PC-3 (cell line): ENCODE measurements at regions not wholly inside any gene's neighbourhood (a gene's known extent, or its start where the extent isn't known, plus 50 kb on each side); places are given as distances from the start of the nearest gene placed in this dataset.
A peak's percentile ranks its signal among the peaks of the same experiment; 100 is the strongest.

Experiments used
- ATAC-seq: fragments of 200-7000 bp; cut with Tn5 transposase; 2 replicates; pipeline ENCODE4 v1.9.1; 2020; ENCODE audit warnings: mild to moderate bottlenecking, moderate library complexity
- BruUV-seq: library from RNA; stranded (reverse); fragments of 400-500 nt; replicated peaks from 2 replicates; lab custom pipeline; 2021; lab: Mats Ljungman, UMichigan
- CTCF ChIA-PET: fragments of 300-600 bp; sonication (Branson Sonifier 250); formaldehyde crosslinking; loops from one replicate; lab custom pipeline; 2022; ENCODE audit warnings: antibody characterized with exemption; lab: Charles Lee
- POLR2A ChIA-PET: fragments of 300-600 bp; sonication (Branson Sonifier 250); formaldehyde crosslinking; loops from one replicate; lab custom pipeline; 2022; ENCODE audit warnings: antibody characterized with exemption; ENCODE audit not compliant: unreplicated experiment; lab: Charles Lee
- DNase-seq: peaks from one replicate; pipeline ENCODE4 v3.0.0-alpha.2; 2015
- H2AFZ ChIP-seq: fragments of 300-600 bp; sonication (generic); 2 replicates; pipeline ENCODE4 v1.6.0; 2016; ENCODE audit warnings: antibody characterized with exemption, low read length
- H3F3A ChIP-seq: fragments of 300-600 bp; sonication (generic); one replicate; pipeline ENCODE4 v1.6.0; 2017; ENCODE audit warnings: antibody characterized with exemption, low read length, control low read depth, mild to moderate bottlenecking; ENCODE audit not compliant: unreplicated experiment
- H3K27ac ChIP-seq: fragments of 300-600 bp; sonication (generic); 2 replicates; pipeline ENCODE4 v1.5.1; 2016; ENCODE audit warnings: mild to moderate bottlenecking, low read length
- H3K27me3 ChIP-seq: fragments of 300-600 bp; sonication (generic); 2 replicates; pipeline ENCODE4 v1.6.1; 2016; ENCODE audit warnings: low read length, mixed read lengths
- H3K36me3 ChIP-seq: fragments of 300-600 bp; sonication (generic); 2 replicates; pipeline ENCODE4 v1.6.1; 2016; ENCODE audit warnings: low read depth, mixed run types, low read length, mixed read lengths
- H3K4me1 ChIP-seq: fragments of 300-600 bp; sonication (generic); 2 replicates; pipeline ENCODE4 v1.5.1; 2016; ENCODE audit warnings: low read length; ENCODE audit not compliant: insufficient read depth
- H3K4me2 ChIP-seq: fragments of 300-600 bp; sonication (generic); 2 replicates; pipeline ENCODE4 v1.6.0; 2016; ENCODE audit warnings: low read length
- H3K4me3 ChIP-seq: fragments of 300-600 bp; sonication (generic); 2 replicates; pipeline ENCODE4 v1.5.1; 2016; ENCODE audit warnings: mild to moderate bottlenecking, low read length, mixed read lengths
- H3K79me2 ChIP-seq: fragments of 300-600 bp; sonication (generic); 2 replicates; pipeline ENCODE4 v1.6.1; 2017; ENCODE audit warnings: low read length, mixed read lengths
- H3K9ac ChIP-seq: fragments of 300-600 bp; sonication (generic); 2 replicates; pipeline ENCODE4 v1.6.0; 2016; ENCODE audit warnings: mild to moderate bottlenecking, low read length
- H3K9me2 ChIP-seq: fragments of 300-600 bp; sonication (generic); replicated peaks from 2 replicates; pipeline ENCODE4 v1.6.1; 2016; ENCODE audit warnings: mixed run types, low read length, mixed read lengths
- H3K9me3 ChIP-seq: fragments of 300-600 bp; sonication (generic); 2 replicates; pipeline ENCODE4 v1.6.1; 2016; ENCODE audit warnings: low read length, mixed read lengths
- H4K20me1 ChIP-seq: fragments of 300-600 bp; sonication (generic); 2 replicates; pipeline ENCODE4 v1.6.1; 2016; ENCODE audit warnings: low read length, mixed read lengths
- EZH2 ChIP-seq: fragments of 300-600 bp; sonication (generic); IDR thresholded peaks from one replicate; pipeline ENCODE4 v1.6.1; 2017; ENCODE audit warnings: antibody characterized with exemption, mild to moderate bottlenecking, low read length; ENCODE audit not compliant: unreplicated experiment
- EZH2phosphoT487 ChIP-seq: fragments of 300-600 bp; sonication (generic); IDR thresholded peaks from 2 replicates; pipeline ENCODE4 v1.6.1; 2018; ENCODE audit warnings: mild to moderate bottlenecking, antibody characterized with exemption, low read length, borderline replicate concordance
- intact Hi-C: fragments of 100-400 bp; cut with micrococcal nuclease; formaldehyde crosslinking; loops from 2 replicates; pipeline ENCODE4 v1.9.0; 2023
- TF ChIP-seq, protein P1 (sequence below): fragments of 300-600 bp; sonication (generic); conservative IDR thresholded peaks from 2 replicates; pipeline ENCODE4 v1.5.1; 2017; ENCODE audit warnings: antibody characterized with exemption, low read depth, mild to moderate bottlenecking, low read length

DNA sequence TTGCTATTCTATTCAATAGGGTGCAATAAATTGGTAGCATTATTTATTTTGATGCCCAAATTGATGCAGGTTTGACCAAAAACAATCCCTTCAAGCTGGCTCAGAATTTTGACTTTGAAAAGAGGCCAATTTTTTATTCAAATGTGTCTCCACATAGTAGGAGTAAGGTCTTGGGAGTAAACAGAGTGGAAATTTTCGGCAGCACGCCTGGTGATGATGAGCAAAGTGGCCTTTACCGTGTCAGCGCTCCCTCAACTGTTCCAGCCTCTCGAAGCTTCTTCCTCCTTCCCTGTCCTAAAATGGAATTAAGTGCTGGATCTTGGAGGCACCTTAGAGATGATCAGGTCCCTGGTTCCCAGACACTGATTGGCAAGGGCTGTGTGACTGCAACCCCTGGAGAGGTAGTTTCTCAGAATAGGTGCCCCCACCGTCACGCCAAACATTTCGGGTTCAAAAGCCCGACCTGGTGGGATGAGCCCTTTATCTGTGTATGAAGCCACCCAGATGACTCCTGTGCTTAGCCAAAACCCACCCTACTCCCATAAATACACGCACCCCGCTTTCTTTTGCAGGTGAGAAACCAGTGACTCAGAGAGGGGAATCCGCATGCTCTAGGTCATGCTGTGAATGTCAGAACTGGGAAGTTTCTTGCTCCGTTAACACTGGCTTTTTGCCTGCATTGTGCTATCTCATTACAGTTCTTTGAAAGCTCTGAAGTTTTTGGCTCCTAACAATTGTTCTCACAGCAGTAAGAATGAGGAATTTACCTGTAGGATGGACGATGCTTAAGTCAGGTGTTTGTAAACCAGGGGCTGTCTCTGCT lies 89.1 kb downstream of the CRYGS start:
- Histone ChIP-seq H3K4me1 (peaks cover 23% of the 10 kb centered on the region), H3K79me2 (no peaks in the 10 kb centered on the region)

DNA sequence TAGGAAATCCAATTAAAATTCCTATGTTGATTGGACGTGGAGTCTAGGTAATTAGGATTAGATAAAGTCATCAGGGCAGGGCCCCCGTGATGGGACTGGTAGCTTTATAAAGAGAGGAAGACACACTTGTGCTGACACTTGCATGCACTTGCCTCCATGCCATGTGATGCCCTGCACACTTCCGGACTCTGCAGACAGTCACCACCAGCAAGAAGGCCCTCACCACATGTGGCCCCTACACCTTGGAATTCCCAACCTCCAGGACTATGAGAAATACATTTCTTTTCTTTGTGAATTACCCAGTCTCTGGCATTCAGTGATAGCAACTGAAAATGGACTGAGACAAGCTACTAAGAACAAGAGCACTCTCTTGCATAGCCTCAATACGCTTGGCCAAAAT lies 90.6 kb downstream of the CRYGS start:
- CTCF ChIA-PET, result no interaction called here
- BruUV-seq, result no TSS peak
- Histone ChIP-seq H3K4me2 (no peak overlapping the region), H3F3A (peaks cover 4% of the 10 kb centered on the region), H2AFZ (no peak overlapping the region), H3K9me2 (no peaks in the 10 kb centered on the region), H3K9ac (no peak overlapping the region), H3K36me3 (no peaks in the 10 kb centered on the region), H3K4me3 (no peak overlapping the region), H3K9me3 (no peaks in the 10 kb centered on the region), H4K20me1 (no peaks in the 10 kb centered on the region), H3K79me2 (no peaks in the 10 kb centered on the region), H3K4me1 (peaks cover 23% of the 10 kb centered on the region), H3K27ac (no peak overlapping the region), H3K27me3 (no peaks in the 10 kb centered on the region)
- ATAC-seq (no peak), DNase-seq (no peak)
- intact Hi-C loops, result loop anchor here (2.0 kb wide), 1 partner anchor 27 kb away; no protein-coding TSS in a partner anchor
- POLR2A ChIA-PET, result no interaction called here
- no peak for TF ChIP-seq EZH2phosphoT487
- TF ChIP-seq EZH2, result no peak
- TF ChIP-seq, protein P1, sequence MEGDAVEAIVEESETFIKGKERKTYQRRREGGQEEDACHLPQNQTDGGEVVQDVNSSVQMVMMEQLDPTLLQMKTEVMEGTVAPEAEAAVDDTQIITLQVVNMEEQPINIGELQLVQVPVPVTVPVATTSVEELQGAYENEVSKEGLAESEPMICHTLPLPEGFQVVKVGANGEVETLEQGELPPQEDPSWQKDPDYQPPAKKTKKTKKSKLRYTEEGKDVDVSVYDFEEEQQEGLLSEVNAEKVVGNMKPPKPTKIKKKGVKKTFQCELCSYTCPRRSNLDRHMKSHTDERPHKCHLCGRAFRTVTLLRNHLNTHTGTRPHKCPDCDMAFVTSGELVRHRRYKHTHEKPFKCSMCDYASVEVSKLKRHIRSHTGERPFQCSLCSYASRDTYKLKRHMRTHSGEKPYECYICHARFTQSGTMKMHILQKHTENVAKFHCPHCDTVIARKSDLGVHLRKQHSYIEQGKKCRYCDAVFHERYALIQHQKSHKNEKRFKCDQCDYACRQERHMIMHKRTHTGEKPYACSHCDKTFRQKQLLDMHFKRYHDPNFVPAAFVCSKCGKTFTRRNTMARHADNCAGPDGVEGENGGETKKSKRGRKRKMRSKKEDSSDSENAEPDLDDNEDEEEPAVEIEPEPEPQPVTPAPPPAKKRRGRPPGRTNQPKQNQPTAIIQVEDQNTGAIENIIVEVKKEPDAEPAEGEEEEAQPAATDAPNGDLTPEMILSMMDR, result no peak

More for the DNA sequence above, 89.1 kb downstream of the CRYGS start:
- DNase-seq, result no peak
- Histone ChIP-seq H3K36me3 (no peaks in the 10 kb centered on the region), H4K20me1 (no peaks in the 10 kb centered on the region), H2AFZ (no peak overlapping the region), H3F3A (peaks cover 4% of the 10 kb centered on the region), H3K9ac (no peak overlapping the region), H3K4me3 (no peak overlapping the region), H3K27ac (no peak overlapping the region), H3K27me3 (no peaks in the 10 kb centered on the region), H3K9me3 (no peaks in the 10 kb centered on the region), H3K9me2 (no peaks in the 10 kb centered on the region), H3K4me2 (no peak overlapping the region)
- BruUV-seq, result no TSS peak
- intact Hi-C loops, result no loop called here
- ATAC-seq, result no peak
- ChIA-PET CTCF (no interaction called here), POLR2A (no interaction called here)
- TF ChIP-seq EZH2phosphoT487, result no peak
- no peak for TF ChIP-seq EZH2
- TF ChIP-seq, protein P1, result no peak

DNA sequence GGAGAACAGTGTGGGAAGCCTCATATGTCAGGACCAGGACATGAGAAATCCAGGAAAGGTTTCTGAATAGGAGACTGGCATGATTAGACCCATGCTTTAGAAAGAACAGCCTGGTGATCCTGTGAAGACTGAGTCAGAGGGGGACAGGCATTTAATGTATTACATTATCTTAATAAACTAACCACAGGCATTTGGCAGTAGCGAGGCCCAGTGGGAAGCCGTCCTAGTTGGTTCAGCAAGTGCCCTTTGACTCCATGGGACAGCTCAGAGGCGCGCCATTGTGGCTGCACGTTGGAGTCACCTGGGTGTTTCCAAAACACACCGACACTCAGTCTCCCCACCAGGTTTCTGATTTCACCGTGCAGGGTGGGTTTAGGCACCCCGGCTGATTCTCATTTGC lies 90.5 kb upstream of the DGKG start:
- Histone ChIP-seq H3K27me3 (no peaks in the 10 kb centered on the region), H3K36me3 (no peaks in the 10 kb centered on the region), H3K4me3 (no peak overlapping the region), H3K27ac (peak overlapping the region; percentile 77), H2AFZ (peak overlapping the region; percentile 65; the same call in 1 of the 2 replicates), H3K9ac (0 out of 2 replicates have a peak overlapping the region, but pooled peaks have one; percentile 10), H3K4me2 (peak overlapping the region; percentile 68), H3K9me3 (no peaks in the 10 kb centered on the region), H4K20me1 (no peaks in the 10 kb centered on the region), H3F3A (peaks cover 4% of the 10 kb centered on the region), H3K79me2 (no peaks in the 10 kb centered on the region), H3K9me2 (no peaks in the 10 kb centered on the region), H3K4me1 (peaks cover 23% of the 10 kb centered on the region)
- CTCF ChIA-PET, result no interaction called here
- POLR2A ChIA-PET, result no interaction called here
- TF ChIP-seq EZH2 (no peak), EZH2phosphoT487 (no peak)
- TF ChIP-seq, protein P1, result no peak
- BruUV-seq, result no TSS peak
- ATAC-seq (peak; percentile 95), DNase-seq (peak; percentile 95)
- intact Hi-C loops, result loop anchor here (1.0 to 2.0 kb wide), 3 partner anchors 9 to 34 kb away; no protein-coding TSS in a partner anchor
